Breast epithelium (tissue), 4 donors: ENCODE measurements at regions not wholly inside any gene's neighbourhood (a gene's known extent, or its start where the extent isn't known, plus 50 kb on each side); places are given as distances from the start of the nearest gene placed in this dataset.

Source experiments
- DNase-seq, 2 donors: peaks; one replicate each; pipeline ENCODE4 v3.0.0-alpha.2; 2019; ENCODE audit warnings: low spot score in 2 of 2
- H3K27ac ChIP-seq, 2 donors: fragments of 200-600 bp; sonication (generic) in 1 of 2; one replicate each; pipeline ENCODE4 v1.5.1; 2016 to 2019; ENCODE audit warnings: mild to moderate bottlenecking in 1 of 2
- H3K27me3 ChIP-seq, 2 donors: fragments of 200-600 bp; sonication (generic) in 1 of 2; one replicate each; pipeline versions ENCODE4 v1.5.1 to v1.6.0; 2017 to 2019; ENCODE audit warnings: control low read depth in 1 of 2, mild to moderate bottlenecking in 1 of 2
- H3K36me3 ChIP-seq: fragments of 200-600 bp; one replicate; pipeline ENCODE4 v1.5.1; 2019
- H3K4me1 ChIP-seq, 2 donors: fragments of 200-600 bp; sonication (generic); one replicate each; pipeline ENCODE4 v1.5.1; 2016 to 2019; ENCODE audit warnings: control low read depth in 1 of 2
- H3K4me3 ChIP-seq, 3 donors: fragments of 200-600 bp; sonication (generic); 1 replicate in 2 of 3; 2 replicates in 1 of 3; pipeline ENCODE4 v1.5.1; 2016 to 2019; ENCODE audit warnings: mild to moderate bottlenecking in 3 of 3, moderate library complexity in 2 of 3
- H3K9me3 ChIP-seq, 2 donors: fragments of 200-600 bp; sonication (generic) in 1 of 2; one replicate each; pipeline ENCODE4 v1.5.1; 2016 to 2019; ENCODE audit warnings: control low read depth in 1 of 2
- CTCF ChIP-seq, 3 donors: fragments of 450-650 bp; IDR thresholded peaks; one replicate each; pipeline ENCODE4 v1.5.1; 2016 to 2017; ENCODE audit warnings: antibody characterized with exemption in 3 of 3, mild to moderate bottlenecking in 3 of 3, moderate library complexity in 3 of 3
- POLR2A ChIP-seq: fragments of 450-650 bp; IDR thresholded peaks from one replicate; pipeline ENCODE4 v1.6.1; 2016; ENCODE audit warnings: antibody characterized with exemption, mild to moderate bottlenecking, moderate library complexity
- POLR2AphosphoS5 ChIP-seq, 3 donors: sonication (generic); formaldehyde crosslinking; IDR thresholded peaks; one replicate each; pipeline ENCODE4 v1.6.1; 2017; ENCODE audit warnings: antibody characterized with exemption in 3 of 3
- intact Hi-C: fragments of 100-400 bp; cut with DNase I; formaldehyde crosslinking; loops from one replicate; pipeline ENCODE4 v1.15.1; 2023; ENCODE audit warnings: low total_unique reads

DNA sequence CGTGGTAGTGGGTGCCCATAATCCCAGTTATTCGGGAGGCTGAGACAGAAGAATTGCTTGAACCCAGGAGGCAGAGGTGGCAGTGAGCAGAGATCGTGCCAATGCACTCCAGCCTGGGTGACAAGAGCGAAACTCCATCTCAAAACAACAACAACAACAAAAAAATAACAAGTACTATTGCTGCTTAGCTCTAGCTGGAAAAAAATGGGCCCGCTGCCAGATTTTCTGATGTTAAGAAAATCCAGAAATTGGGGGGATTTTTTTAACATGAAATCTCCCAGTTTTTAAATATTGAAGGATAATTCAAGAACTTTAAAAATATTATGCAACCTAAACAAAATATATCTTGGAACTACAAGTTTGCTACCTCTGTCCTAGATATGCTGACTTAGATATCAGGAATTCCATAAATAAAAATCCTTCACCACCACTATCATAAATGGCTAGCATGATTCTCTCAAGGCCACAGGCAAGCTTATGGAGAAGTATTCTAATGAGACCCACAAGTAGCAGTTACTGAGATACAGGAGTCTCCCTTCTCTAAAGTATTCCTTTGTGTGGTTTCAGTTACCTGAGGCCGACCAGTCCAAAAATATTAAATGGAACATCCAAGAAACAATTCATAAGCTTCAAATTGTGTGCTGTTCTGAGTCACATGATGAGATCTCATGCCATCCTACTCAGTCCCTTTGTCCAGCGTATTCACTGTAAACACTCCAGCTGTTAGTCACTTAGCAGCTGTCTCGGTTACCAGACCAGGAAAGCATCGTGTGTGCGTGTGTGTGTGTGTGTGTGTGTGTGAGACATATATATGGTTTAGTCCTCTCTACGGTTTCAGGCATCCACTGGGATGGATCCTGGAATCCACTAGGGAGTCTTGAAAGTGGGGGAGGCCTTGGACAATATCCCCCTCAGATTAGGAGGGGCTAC is 277.2 kb downstream of the TBL1XR1 start:
- intact Hi-C loops: no loop called here
- no peak for DNase-seq
- H3K27me3 ChIP-seq: no peaks in the 10 kb centered on the region
- no peaks in the 10 kb centered on the region for H3K9me3 ChIP-seq
- no peaks in the 10 kb centered on the region for H3K36me3 ChIP-seq
- no peak for TF ChIP-seq POLR2AphosphoS5 (IDR thresholded peaks at IDR 0.05)
- TF ChIP-seq CTCF (IDR thresholded peaks at IDR 0.05): no peak
- no peak for TF ChIP-seq POLR2A
- H3K27ac ChIP-seq: peak overlapping the region; percentile 6 to 63
- H3K4me1 ChIP-seq: no peaks in the 10 kb centered on the region
- no peak overlapping the region for H3K4me3 ChIP-seq

DNA sequence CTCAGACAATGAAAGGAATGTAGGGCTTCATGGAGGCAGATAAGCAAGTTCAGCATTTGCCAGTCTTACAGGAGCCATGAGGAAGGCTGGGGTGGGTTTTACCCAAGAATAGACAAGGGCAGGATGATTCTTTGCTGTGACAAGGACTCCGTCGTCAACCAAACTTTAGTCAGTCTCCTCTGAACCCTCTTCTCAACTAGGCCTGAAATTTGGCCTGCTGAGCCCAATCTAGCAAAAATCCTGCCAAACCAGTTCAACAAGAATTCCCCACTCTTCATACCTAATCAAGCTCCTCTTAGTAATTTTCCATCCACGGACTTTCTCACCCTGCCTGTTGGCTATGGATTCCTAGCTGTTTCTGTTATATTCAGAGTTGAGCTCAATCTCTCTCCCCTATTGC is 280.5 kb downstream of the TBL1XR1 start:
- TF ChIP-seq POLR2AphosphoS5 (IDR thresholded peaks at IDR 0.05) (peak in 1 of 3 donors; percentile 16), POLR2A (no peak)
- Histone ChIP-seq H3K4me1 (no peaks in the 10 kb centered on the region), H3K27ac (peak overlapping the region; percentile 72 to 75)

DNA sequence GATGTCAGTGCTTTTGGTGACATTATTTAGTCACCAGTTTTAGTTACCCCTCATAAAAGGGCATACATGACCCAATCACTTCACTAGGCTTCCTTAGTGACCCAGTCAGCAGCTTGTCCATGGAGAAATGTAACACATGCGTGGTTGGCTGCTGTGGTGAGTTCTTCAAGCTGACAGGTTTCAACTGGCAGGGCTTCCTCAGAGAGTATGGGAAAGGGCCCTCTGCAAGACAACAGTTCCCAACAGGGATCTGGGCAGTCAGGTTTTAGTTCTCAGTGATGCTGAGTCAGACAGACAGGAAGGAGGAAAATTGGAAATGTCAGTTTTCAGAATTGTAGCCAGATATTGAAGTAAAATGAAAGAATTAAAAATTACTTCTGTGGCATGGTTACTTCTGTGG is 282.5 kb downstream of the TBL1XR1 start:
- Histone ChIP-seq H3K27ac (no peak overlapping the region), H3K27me3 (no peaks in the 10 kb centered on the region), H3K4me3 (no peak overlapping the region), H3K9me3 (no peaks in the 10 kb centered on the region), H3K4me1 (no peaks in the 10 kb centered on the region), H3K36me3 (no peaks in the 10 kb centered on the region)
- TF ChIP-seq POLR2AphosphoS5 (IDR thresholded peaks at IDR 0.05) (no peak), POLR2A (no peak)
- intact Hi-C loops: no loop called here
- DNase-seq: no peak

More for the DNA sequence above, 280.5 kb downstream of the TBL1XR1 start:
- H3K27me3 ChIP-seq: no peaks in the 10 kb centered on the region
- intact Hi-C loops: no loop called here
- H3K9me3 ChIP-seq: no peaks in the 10 kb centered on the region
- H3K4me3 ChIP-seq: no peak overlapping the region
- peak in 1 of 2 donors; percentile 55 for DNase-seq
- H3K36me3 ChIP-seq: no peaks in the 10 kb centered on the region

DNA sequence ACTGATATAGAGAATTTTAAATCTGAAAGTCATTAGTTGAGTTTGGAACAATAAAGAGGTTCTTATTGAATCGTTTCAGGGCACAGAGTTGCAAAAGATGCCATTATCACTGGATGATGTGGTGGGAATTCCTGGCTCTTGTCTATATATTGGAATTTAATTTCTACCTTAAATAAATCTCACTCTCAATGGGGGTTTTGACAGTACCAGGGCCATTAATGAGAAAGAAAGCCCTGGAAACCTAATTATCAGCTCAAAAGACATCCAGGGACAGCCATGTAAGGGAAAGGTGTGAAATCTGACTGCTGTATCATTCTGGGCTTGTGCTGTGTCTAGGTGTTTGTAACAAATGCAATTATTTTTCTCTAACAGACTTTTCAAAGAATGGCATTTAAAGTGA is 285.7 kb downstream of the TBL1XR1 start:
- intact Hi-C loops: no loop called here
- no peak for TF ChIP-seq POLR2AphosphoS5 (IDR thresholded peaks at IDR 0.05)
- no peak for TF ChIP-seq CTCF (IDR thresholded peaks at IDR 0.05)
- TF ChIP-seq POLR2A: no peak
- Histone ChIP-seq H3K27me3 (no peaks in the 10 kb centered on the region), H3K4me3 (no peak overlapping the region), H3K36me3 (no peaks in the 10 kb centered on the region), H3K4me1 (peaks cover 0 to 3% of the 10 kb centered on the region in 2 donors), H3K27ac (no peak overlapping the region), H3K9me3 (no peaks in the 10 kb centered on the region)
- no peak for DNase-seq

DNA sequence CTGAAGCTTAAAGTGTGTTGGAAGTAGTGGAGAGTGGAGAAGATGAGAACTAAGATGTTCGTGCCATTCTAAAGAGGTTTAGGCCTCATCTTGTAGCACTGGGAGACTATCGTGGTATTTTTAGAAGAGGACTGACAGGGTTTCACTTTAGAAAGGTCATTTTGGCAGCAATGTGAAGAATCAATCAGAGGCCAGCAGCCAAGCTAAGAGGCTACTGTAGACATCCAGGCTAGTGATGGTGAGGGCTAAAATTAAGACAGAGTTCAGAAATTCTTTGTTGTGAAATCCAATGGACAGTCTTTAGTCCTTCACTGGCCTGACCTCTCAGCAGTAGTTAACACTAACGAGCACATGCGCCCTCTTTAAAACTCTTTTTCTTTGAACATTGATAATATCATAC is 288.2 kb downstream of the TBL1XR1 start:
- Histone ChIP-seq H3K36me3 (no peaks in the 10 kb centered on the region), H3K4me3 (no peak overlapping the region), H3K27me3 (no peaks in the 10 kb centered on the region), H3K27ac (no peak overlapping the region), H3K4me1 (peaks cover 0 to 10% of the 10 kb centered on the region in 2 donors), H3K9me3 (no peaks in the 10 kb centered on the region)
- TF ChIP-seq POLR2AphosphoS5 (IDR thresholded peaks at IDR 0.05): no peak
- no peak for TF ChIP-seq CTCF (IDR thresholded peaks at IDR 0.05)
- TF ChIP-seq POLR2A: no peak
- intact Hi-C loops: no loop called here
- no peak for DNase-seq
